Right renal pelvis (tissue), 4 donors: ENCODE measurements at regions not wholly inside any gene's neighbourhood (a gene's known extent, or its start where the extent isn't known, plus 50 kb on each side); places are given as distances from the start of the nearest gene placed in this dataset.
"Not testable (repeated sequence)": the region's sequence is repeated elsewhere in the genome, so short reads cannot be mapped to it uniquely, and the experiment has no call there.

Source experiments
- DNase-seq, 4 donors: peaks; one replicate each; pipeline ENCODE4 v3.0.0-alpha.2; 2013; ENCODE audit warnings: low read depth in 4 of 4, low spot score in 3 of 4, missing footprints in 1 of 4

DNA sequence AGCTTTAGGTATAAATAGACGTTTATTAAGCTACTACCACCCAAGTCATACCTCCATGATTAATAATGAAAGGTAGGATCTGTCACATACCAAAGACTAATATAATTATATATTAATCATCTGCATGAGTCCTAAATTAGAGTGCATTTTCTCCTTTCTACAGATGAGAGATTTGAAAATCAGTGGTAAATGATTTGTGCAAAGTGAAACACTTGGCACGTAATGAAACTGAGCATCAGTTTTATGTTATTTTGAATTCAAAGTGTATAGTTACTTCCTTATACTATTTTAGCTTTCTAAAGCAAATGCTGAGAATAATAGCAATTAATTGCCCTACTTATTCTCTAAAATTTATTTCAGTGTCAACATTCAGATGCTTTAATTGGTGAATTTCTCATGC lies 615.3 kb downstream of the TRIB2 start:
- DNase-seq = no peak

DNA sequence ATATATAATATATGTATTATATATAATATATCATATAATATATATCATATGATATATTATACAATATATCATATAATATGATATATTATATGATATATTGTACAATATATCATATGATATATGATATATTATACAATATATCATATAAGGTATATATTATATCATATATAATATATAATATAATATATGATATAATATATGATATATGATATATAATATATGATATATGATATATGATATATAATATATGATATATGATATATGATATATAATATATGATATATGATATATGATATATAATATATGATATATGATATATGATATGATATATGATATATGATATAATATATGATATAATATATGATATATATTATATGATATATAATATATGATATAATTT lies 617.3 kb downstream of the TRIB2 start:
- peak in 2 of 4 donors; percentile 40 to 48 for DNase-seq

GRCh38 chr2:13334545-13334944 lies 617.8 kb downstream of the TRIB2 start:
- DNase-seq = no peak

- no peak for DNase-seq
Measured at GRCh38 chr2:13335862-13336535, 619.3 kb downstream of the TRIB2 start.

GRCh38 chr2:13351068-13351467 lies 634.3 kb downstream of the TRIB2 start:
- DNase-seq = no peak

GRCh38 chr2:13353083-13353482 lies 636.3 kb downstream of the TRIB2 start:
- no peak for DNase-seq

- DNase-seq = no peak
Measured at GRCh38 chr2:13354031-13354430, 637.3 kb downstream of the TRIB2 start.

- DNase-seq = not testable (repeated sequence)
Measured at GRCh38 chr2:13381928-13382327, 665.2 kb downstream of the TRIB2 start.

GRCh38 chr2:13389172-13389571 lies 672.4 kb downstream of the TRIB2 start:
- not testable (repeated sequence) for DNase-seq

DNA sequence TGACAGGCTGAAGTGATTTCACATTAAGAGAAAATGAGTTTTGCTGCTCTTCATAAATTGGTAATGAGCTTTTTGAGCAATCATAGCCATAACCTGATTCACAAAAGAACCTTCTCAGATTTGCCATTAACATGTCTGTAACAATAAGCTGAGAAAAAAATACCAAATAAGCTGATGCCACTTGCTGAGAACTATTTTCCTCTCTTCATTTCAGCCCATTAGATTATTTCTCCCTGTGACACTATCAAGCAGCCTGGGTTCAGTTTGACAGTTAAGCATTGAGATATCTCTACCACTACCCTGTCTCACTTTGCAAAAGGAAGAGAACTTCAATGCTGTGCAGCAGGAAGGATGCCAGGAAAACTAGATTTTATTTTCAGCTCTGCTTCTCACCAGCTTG lies 673.9 kb downstream of the TRIB2 start:
- DNase-seq = no peak

GRCh38 chr2:13401312-13401711 lies 684.6 kb downstream of the TRIB2 start:
- DNase-seq = no peak

GRCh38 chr2:13413989-13414388 lies 697.3 kb downstream of the TRIB2 start:
- DNase-seq = no peak

GRCh38 chr2:13414897-13415296 lies 698.2 kb downstream of the TRIB2 start:
- no peak for DNase-seq

DNA sequence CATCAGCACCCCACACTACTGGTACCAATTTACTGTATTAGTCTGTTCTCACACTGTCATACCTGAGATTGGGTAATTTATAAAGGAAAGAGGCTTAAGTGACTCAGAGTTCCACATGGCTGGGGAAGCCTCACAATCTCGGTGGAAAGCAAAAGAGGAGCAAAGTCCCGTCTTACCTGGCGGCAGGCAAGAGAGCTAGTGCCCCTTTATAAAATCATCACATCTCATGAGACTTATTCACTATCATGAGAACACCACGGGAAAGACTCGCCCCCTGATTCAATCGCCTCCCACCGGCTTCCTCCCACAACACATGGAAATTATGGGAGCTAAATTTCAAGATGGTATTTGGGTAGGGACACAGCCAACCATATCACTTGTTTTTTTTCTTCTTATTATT lies 717.2 kb downstream of the TRIB2 start:
- DNase-seq = no peak

GRCh38 chr2:13443554-13444261 lies 727.0 kb downstream of the TRIB2 start:
- DNase-seq = not testable (repeated sequence)

DNA sequence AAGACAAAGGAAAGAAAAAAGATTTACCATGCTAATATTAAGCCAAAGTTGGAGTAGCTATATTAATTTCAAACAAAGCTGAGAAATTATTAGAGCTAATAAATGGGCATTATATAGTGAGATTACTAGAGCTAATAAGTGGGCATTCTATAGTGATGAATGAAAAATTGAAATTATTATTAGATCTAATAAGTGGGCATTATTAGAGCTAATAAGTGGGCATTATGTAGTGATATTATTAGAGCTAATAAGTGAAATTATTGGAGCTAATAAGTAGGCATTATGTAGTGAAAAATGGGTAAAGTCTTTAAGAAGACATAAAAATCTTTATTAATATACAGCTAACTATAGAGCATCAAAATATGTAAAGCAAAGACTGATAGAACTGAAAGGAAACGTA lies 745.7 kb downstream of the TRIB2 start:
- no peak for DNase-seq

GRCh38 chr2:13466076-13466475 lies 749.3 kb downstream of the TRIB2 start:
- DNase-seq = no peak

GRCh38 chr2:13474538-13474937 lies 757.8 kb downstream of the TRIB2 start:
- DNase-seq = no peak

DNA sequence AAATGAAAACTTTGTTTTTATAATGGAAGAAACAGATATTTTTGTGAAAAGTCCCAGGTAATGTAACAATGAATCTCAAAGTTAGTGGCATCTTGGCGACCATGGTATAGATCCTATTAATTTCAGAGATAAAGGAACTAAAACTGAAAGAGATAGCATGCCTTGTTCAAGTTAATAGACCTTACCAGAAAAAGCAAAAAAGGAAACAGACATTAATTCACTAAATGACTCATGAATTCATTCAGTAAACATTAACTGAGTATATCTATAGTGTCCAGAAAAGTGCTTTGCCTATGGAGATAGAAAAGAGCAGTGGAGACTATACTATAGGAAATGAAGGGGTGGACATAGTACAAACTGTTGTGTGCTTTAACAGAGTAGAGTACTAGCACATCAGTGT lies 763.3 kb downstream of the TRIB2 start:
- DNase-seq = no peak

GRCh38 chr2:13481201-13481600 lies 764.5 kb downstream of the TRIB2 start:
- no peak for DNase-seq

DNA sequence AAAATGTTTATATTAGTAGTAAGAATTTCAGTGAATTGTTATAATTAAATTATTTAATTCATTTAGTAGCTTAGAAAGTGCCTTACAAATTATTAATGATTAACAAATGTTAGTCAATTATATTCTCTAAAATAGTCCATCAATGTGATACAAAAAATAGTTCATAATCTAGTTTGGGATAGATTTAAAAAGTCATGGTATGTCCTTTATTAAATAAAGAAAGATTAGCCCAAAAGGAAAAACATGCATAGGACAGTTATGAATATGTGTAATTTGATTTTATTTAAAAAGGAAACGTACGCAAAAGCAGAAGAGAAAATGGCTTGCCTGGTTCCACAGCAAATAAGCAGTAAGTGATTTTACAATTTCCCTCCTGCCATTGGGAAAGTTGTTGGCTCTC lies 768.5 kb downstream of the TRIB2 start:
- no peak for DNase-seq

GRCh38 chr2:13488965-13489364 lies 772.2 kb downstream of the TRIB2 start:
- DNase-seq = no peak
